Muscle layer of duodenum (tissue), 2 donors: ENCODE measurements at regions not wholly inside any gene's neighbourhood (a gene's known extent, or its start where the extent isn't known, plus 50 kb on each side); places are given as distances from the start of the nearest gene placed in this dataset.

Experiments
- H3K27ac ChIP-seq: one replicate; pipeline ENCODE4 v1.7.0; 2013; ENCODE audit warnings: mild to moderate bottlenecking, low read length
- H3K27me3 ChIP-seq: one replicate; pipeline ENCODE4 v1.7.0; 2013; ENCODE audit warnings: low read depth, mild to moderate bottlenecking, control low read depth, low read length
- H3K36me3 ChIP-seq, 2 donors: one replicate each; pipeline ENCODE4 v1.7.0; 2013; ENCODE audit warnings: low read length in 2 of 2, control low read depth in 1 of 2, mild to moderate bottlenecking in 1 of 2; ENCODE audit not compliant: insufficient read depth in 2 of 2, control insufficient read depth in 1 of 2
- H3K4me1 ChIP-seq, 2 donors: one replicate each; pipeline ENCODE4 v1.7.0; 2013; ENCODE audit warnings: low read length in 2 of 2, mild to moderate bottlenecking in 2 of 2, control low read depth in 1 of 2, moderate library complexity in 1 of 2; ENCODE audit not compliant: insufficient read depth in 2 of 2, control insufficient read depth in 1 of 2
- H3K4me3 ChIP-seq, 2 donors: one replicate each; pipeline ENCODE4 v1.7.0; 2013; ENCODE audit warnings: low read length in 2 of 2, low read depth in 1 of 2, mild to moderate bottlenecking in 1 of 2
- H3K9me3 ChIP-seq, 2 donors: one replicate each; pipeline ENCODE4 v1.7.0; 2013; ENCODE audit warnings: low read length in 2 of 2, control low read depth in 1 of 2, mild to moderate bottlenecking in 1 of 2; ENCODE audit not compliant: control insufficient read depth in 1 of 2
- donor health status: healthy.

GRCh38 chr13:99892196-99892613 is 79.4 kb downstream of the ZIC5 start:
- no peaks in the 10 kb centered on the region for H3K36me3 ChIP-seq
- H3K27me3 ChIP-seq: peaks cover 21% of the 10 kb centered on the region
- no peaks in the 10 kb centered on the region for H3K9me3 ChIP-seq
- H3K4me3 ChIP-seq: no peak overlapping the region
- H3K4me1 ChIP-seq: peaks cover 0 to 11% of the 10 kb centered on the region in 2 donors
- no peak overlapping the region for H3K27ac ChIP-seq

GRCh38 chr13:99886706-99887105 is 84.9 kb downstream of the ZIC5 start:
- Histone ChIP-seq H3K4me1 (no peaks in the 10 kb centered on the region), H3K27ac (no peak overlapping the region), H3K4me3 (no peak overlapping the region), H3K36me3 (no peaks in the 10 kb centered on the region), H3K27me3 (no peaks in the 10 kb centered on the region), H3K9me3 (no peaks in the 10 kb centered on the region)

GRCh38 chr13:99884913-99885312 is 86.7 kb downstream of the ZIC5 start:
- no peaks in the 10 kb centered on the region for H3K4me1 ChIP-seq
- no peaks in the 10 kb centered on the region for H3K36me3 ChIP-seq
- H3K27me3 ChIP-seq: no peaks in the 10 kb centered on the region
- no peak overlapping the region for H3K4me3 ChIP-seq
- H3K9me3 ChIP-seq: no peaks in the 10 kb centered on the region
- H3K27ac ChIP-seq: no peak overlapping the region

GRCh38 chr13:99883805-99884204 is 87.8 kb downstream of the ZIC5 start:
- H3K36me3 ChIP-seq: no peaks in the 10 kb centered on the region
- H3K27me3 ChIP-seq: no peaks in the 10 kb centered on the region
- no peaks in the 10 kb centered on the region for H3K9me3 ChIP-seq
- H3K27ac ChIP-seq: no peak overlapping the region
- H3K4me1 ChIP-seq: no peaks in the 10 kb centered on the region
- no peak overlapping the region for H3K4me3 ChIP-seq

GRCh38 chr13:99878921-99879610 is 92.5 kb downstream of the ZIC5 start:
- no peak overlapping the region for H3K4me3 ChIP-seq
- H3K4me1 ChIP-seq: no peaks in the 10 kb centered on the region
- H3K36me3 ChIP-seq: no peaks in the 10 kb centered on the region
- no peaks in the 10 kb centered on the region for H3K9me3 ChIP-seq
- no peak overlapping the region for H3K27ac ChIP-seq
- no peaks in the 10 kb centered on the region for H3K27me3 ChIP-seq

- no peaks in the 10 kb centered on the region for H3K27me3 ChIP-seq
These were observed 94.9 kb downstream of the ZIC5 start for GRCh38 chr13:99876651-99877050.

GRCh38 chr13:99875391-99875790 is 96.2 kb downstream of the ZIC5 start:
- Histone ChIP-seq H3K27ac (no peak overlapping the region), H3K27me3 (no peaks in the 10 kb centered on the region), H3K9me3 (no peaks in the 10 kb centered on the region), H3K4me1 (no peaks in the 10 kb centered on the region), H3K36me3 (no peaks in the 10 kb centered on the region), H3K4me3 (no peak overlapping the region)

More at GRCh38 chr13:99876651-99877050, 94.9 kb downstream of the ZIC5 start:
- Histone ChIP-seq H3K4me1 (no peaks in the 10 kb centered on the region), H3K9me3 (no peaks in the 10 kb centered on the region), H3K4me3 (no peak overlapping the region), H3K27ac (no peak overlapping the region), H3K36me3 (no peaks in the 10 kb centered on the region)

- H3K4me1 ChIP-seq: no peaks in the 10 kb centered on the region
- no peak overlapping the region for H3K27ac ChIP-seq
- H3K4me3 ChIP-seq: no peak overlapping the region
- H3K36me3 ChIP-seq: no peaks in the 10 kb centered on the region
- H3K9me3 ChIP-seq: no peaks in the 10 kb centered on the region
- H3K27me3 ChIP-seq: no peaks in the 10 kb centered on the region
These were observed 97.6 kb downstream of the ZIC5 start for GRCh38 chr13:99873832-99874430.

GRCh38 chr13:99873141-99873540 is 98.4 kb downstream of the ZIC5 start:
- H3K4me1 ChIP-seq: no peaks in the 10 kb centered on the region
- H3K4me3 ChIP-seq: no peak overlapping the region
- no peaks in the 10 kb centered on the region for H3K36me3 ChIP-seq
- no peaks in the 10 kb centered on the region for H3K9me3 ChIP-seq
- H3K27me3 ChIP-seq: no peaks in the 10 kb centered on the region
- H3K27ac ChIP-seq: no peak overlapping the region

- Histone ChIP-seq H3K36me3 (no peaks in the 10 kb centered on the region), H3K4me3 (no peak overlapping the region), H3K27me3 (no peaks in the 10 kb centered on the region), H3K4me1 (no peaks in the 10 kb centered on the region), H3K9me3 (no peaks in the 10 kb centered on the region), H3K27ac (no peak overlapping the region)
These were observed 100.2 kb downstream of the ZIC5 start for GRCh38 chr13:99871249-99871898.

- no peak overlapping the region for H3K4me3 ChIP-seq
- H3K4me1 ChIP-seq: no peaks in the 10 kb centered on the region
- H3K27ac ChIP-seq: no peak overlapping the region
- H3K9me3 ChIP-seq: no peaks in the 10 kb centered on the region
- no peaks in the 10 kb centered on the region for H3K27me3 ChIP-seq
- H3K36me3 ChIP-seq: peaks cover 0 to 2% of the 10 kb centered on the region in 2 donors
These were observed 101.0 kb downstream of the ZIC5 start for GRCh38 chr13:99870541-99870940.
